ENCODE measurements at regions not wholly inside any gene's neighbourhood (a gene's known extent, or its start where the extent isn't known, plus 50 kb on each side); places are given as distances from the start of the nearest gene placed in this dataset.

GRCh38 chr7:155914341-155914740 is 102.1 kb upstream of the SHH start:
- peaks cover 16% of the 10 kb centered on the region for H3K4me1 ChIP-seq (ENCODE audit: insufficient read depth, low read length)
- H3K36me3 Mint-ChIP-seq (ENCODE audit: low read depth, unreplicated experiment): peaks cover 2% of the 10 kb centered on the region
- H3K27me3 Mint-ChIP-seq (ENCODE audit: low read depth, unreplicated experiment): peaks cover 57% of the 10 kb centered on the region

DNA sequence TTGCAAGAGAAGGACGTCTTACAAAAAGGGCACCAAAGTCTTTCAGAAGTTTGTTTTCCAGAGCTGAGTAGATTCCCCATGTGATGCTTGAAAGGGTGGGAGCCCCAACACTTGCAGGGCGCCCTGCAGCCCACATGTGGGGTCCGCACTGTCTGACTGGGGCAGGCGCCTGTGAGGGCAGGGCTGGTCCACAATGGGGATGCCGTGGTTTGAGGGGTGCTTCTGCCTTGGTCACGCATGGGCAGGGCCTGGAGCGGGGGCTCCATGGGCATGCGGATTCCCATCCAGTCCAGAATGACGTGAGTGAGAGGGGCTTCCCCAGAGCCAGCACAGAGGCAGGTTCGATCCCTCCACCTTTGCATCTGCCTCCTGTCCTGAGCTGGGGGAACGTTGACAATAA is 101.5 kb upstream of the SHH start:
- Histone ChIP-seq H3K4me1 (ENCODE audit: insufficient read depth, low read length) (peaks cover 10% of the 10 kb centered on the region), H2AFZ (ENCODE audit: low read depth, low read length) (no peak overlapping the region), H3K4me2 (ENCODE audit: low read length) (no peak overlapping the region), H3K4me3 (ENCODE audit: insufficient read depth, low read depth, low read length) (no peak overlapping the region), H4K20me1 (ENCODE audit: insufficient read depth, low read length) (no peaks in the 10 kb centered on the region), H3K36me3 (ENCODE audit: insufficient read depth, low read length) (no peaks in the 10 kb centered on the region), H3K27ac (ENCODE audit: low read depth, low read length) (no peak overlapping the region), H3K79me2 (ENCODE audit: insufficient read depth, low read length) (no peaks in the 10 kb centered on the region), H3K9ac (ENCODE audit: low read length) (no peak overlapping the region), H3K27me3 (ENCODE audit: insufficient read depth, low read length) (peaks cover 25% of the 10 kb centered on the region), H3K9me3 (ENCODE audit: insufficient read depth, low read depth, low read length) (peaks cover 11% of the 10 kb centered on the region)
- no peak for FAIRE-seq
- Mint-ChIP-seq H3K9me3 (ENCODE audit: unreplicated experiment) (peaks cover 34% of the 10 kb centered on the region), H3K27ac (ENCODE audit: unreplicated experiment) (no peak overlapping the region), H3K36me3 (ENCODE audit: low read depth, unreplicated experiment) (peaks cover 2% of the 10 kb centered on the region), H3K4me3 (ENCODE audit: unreplicated experiment) (no peak overlapping the region), H3K4me1 (ENCODE audit: low read depth, unreplicated experiment) (no peaks in the 10 kb centered on the region), H3K27me3 (ENCODE audit: low read depth, unreplicated experiment) (peaks cover 57% of the 10 kb centered on the region)
- DNase-seq (ENCODE audit: low read depth): no peak
- no peak for TF ChIP-seq EZH2 (IDR thresholded peaks at IDR 0.05; ENCODE audit: insufficient read depth, low read length)
- TF ChIP-seq, protein P1, sequence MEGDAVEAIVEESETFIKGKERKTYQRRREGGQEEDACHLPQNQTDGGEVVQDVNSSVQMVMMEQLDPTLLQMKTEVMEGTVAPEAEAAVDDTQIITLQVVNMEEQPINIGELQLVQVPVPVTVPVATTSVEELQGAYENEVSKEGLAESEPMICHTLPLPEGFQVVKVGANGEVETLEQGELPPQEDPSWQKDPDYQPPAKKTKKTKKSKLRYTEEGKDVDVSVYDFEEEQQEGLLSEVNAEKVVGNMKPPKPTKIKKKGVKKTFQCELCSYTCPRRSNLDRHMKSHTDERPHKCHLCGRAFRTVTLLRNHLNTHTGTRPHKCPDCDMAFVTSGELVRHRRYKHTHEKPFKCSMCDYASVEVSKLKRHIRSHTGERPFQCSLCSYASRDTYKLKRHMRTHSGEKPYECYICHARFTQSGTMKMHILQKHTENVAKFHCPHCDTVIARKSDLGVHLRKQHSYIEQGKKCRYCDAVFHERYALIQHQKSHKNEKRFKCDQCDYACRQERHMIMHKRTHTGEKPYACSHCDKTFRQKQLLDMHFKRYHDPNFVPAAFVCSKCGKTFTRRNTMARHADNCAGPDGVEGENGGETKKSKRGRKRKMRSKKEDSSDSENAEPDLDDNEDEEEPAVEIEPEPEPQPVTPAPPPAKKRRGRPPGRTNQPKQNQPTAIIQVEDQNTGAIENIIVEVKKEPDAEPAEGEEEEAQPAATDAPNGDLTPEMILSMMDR (IDR thresholded peaks at IDR 0.05; ENCODE audit: insufficient read depth, low read depth, low read length): no peak

More at GRCh38 chr7:155914341-155914740, 102.1 kb upstream of the SHH start:
- H4K20me1 ChIP-seq (ENCODE audit: insufficient read depth, low read length): no peaks in the 10 kb centered on the region
- H3K4me3 ChIP-seq (ENCODE audit: insufficient read depth, low read depth, low read length): no peak overlapping the region
- H3K9me3 ChIP-seq (ENCODE audit: insufficient read depth, low read depth, low read length): peaks cover 11% of the 10 kb centered on the region
- H3K36me3 ChIP-seq (ENCODE audit: insufficient read depth, low read length): no peaks in the 10 kb centered on the region
- FAIRE-seq (no peak), DNase-seq (ENCODE audit: low read depth) (no peak)
- TF ChIP-seq, protein P1 (IDR thresholded peaks at IDR 0.05; ENCODE audit: insufficient read depth, low read depth, low read length): no peak
- TF ChIP-seq EZH2 (IDR thresholded peaks at IDR 0.05; ENCODE audit: insufficient read depth, low read length): no peak
- H2AFZ ChIP-seq (ENCODE audit: low read depth, low read length): no peak overlapping the region
- no peak overlapping the region for H3K4me2 ChIP-seq (ENCODE audit: low read length)
- no peak overlapping the region for H3K4me3 Mint-ChIP-seq (ENCODE audit: unreplicated experiment)
- H3K27ac Mint-ChIP-seq (ENCODE audit: unreplicated experiment): no peak overlapping the region
- no peak overlapping the region for H3K27ac ChIP-seq (ENCODE audit: low read depth, low read length)
- H3K79me2 ChIP-seq (ENCODE audit: insufficient read depth, low read length): no peaks in the 10 kb centered on the region
- H3K4me1 Mint-ChIP-seq (ENCODE audit: low read depth, unreplicated experiment): no peaks in the 10 kb centered on the region
- no peak overlapping the region for H3K9ac ChIP-seq (ENCODE audit: low read length)
- H3K9me3 Mint-ChIP-seq (ENCODE audit: unreplicated experiment): peaks cover 34% of the 10 kb centered on the region
- H3K27me3 ChIP-seq (ENCODE audit: insufficient read depth, low read length): peaks cover 25% of the 10 kb centered on the region

DNA sequence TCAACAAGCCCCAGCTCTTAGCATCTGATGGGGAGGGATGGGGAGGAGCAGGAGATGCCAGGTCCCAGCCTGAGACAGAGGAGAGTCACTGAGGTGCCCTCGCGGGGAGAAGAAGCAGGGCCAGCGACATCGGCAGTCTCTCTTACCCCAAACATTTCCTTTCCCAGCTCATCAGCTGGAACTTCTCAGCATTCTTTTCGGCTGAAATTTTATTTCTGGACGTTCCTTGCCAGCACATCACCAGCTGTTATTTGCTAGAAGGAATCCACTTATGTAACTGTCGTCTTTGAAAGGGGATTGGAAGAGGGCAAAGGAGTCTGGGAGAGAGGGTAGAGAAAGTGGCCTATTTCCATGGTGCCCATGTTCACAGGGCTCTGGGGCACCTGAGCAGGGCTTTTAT is 101.0 kb upstream of the SHH start:
- no peaks in the 10 kb centered on the region for H3K79me2 ChIP-seq (ENCODE audit: insufficient read depth, low read length)
- H3K36me3 ChIP-seq (ENCODE audit: insufficient read depth, low read length): no peaks in the 10 kb centered on the region
- peaks cover 34% of the 10 kb centered on the region for H3K9me3 Mint-ChIP-seq (ENCODE audit: unreplicated experiment)
- peaks cover 53% of the 10 kb centered on the region for H3K27me3 Mint-ChIP-seq (ENCODE audit: low read depth, unreplicated experiment)
- FAIRE-seq (no peak), DNase-seq (ENCODE audit: low read depth) (no peak)
- H3K27ac ChIP-seq (ENCODE audit: low read depth, low read length): no peak overlapping the region
- peaks cover 6% of the 10 kb centered on the region for H3K4me1 ChIP-seq (ENCODE audit: insufficient read depth, low read length)
- no peak overlapping the region for H3K4me3 ChIP-seq (ENCODE audit: insufficient read depth, low read depth, low read length)
- H3K36me3 Mint-ChIP-seq (ENCODE audit: low read depth, unreplicated experiment): peaks cover 2% of the 10 kb centered on the region
- H2AFZ ChIP-seq (ENCODE audit: low read depth, low read length): no peak overlapping the region
- TF ChIP-seq, protein P1 (IDR thresholded peaks at IDR 0.05; ENCODE audit: insufficient read depth, low read depth, low read length): no peak
- no peak for TF ChIP-seq EZH2 (IDR thresholded peaks at IDR 0.05; ENCODE audit: insufficient read depth, low read length)
- peaks cover 25% of the 10 kb centered on the region for H3K27me3 ChIP-seq (ENCODE audit: insufficient read depth, low read length)
- H3K27ac Mint-ChIP-seq (ENCODE audit: unreplicated experiment): no peak overlapping the region
- H3K4me1 Mint-ChIP-seq (ENCODE audit: low read depth, unreplicated experiment): no peaks in the 10 kb centered on the region
- H3K4me2 ChIP-seq (ENCODE audit: low read length): no peak overlapping the region
- peaks cover 11% of the 10 kb centered on the region for H3K9me3 ChIP-seq (ENCODE audit: insufficient read depth, low read depth, low read length)
- H3K4me3 Mint-ChIP-seq (ENCODE audit: unreplicated experiment): no peak overlapping the region
- no peak overlapping the region for H3K9ac ChIP-seq (ENCODE audit: low read length)
- no peaks in the 10 kb centered on the region for H4K20me1 ChIP-seq (ENCODE audit: insufficient read depth, low read length)
